ENCODE measurements at regions not wholly inside any gene's neighbourhood (a gene's known extent, or its start where the extent isn't known, plus 50 kb on each side); places are given as distances from the start of the nearest gene placed in this dataset.

GRCh38 chr22:48336339-48337060 is 1491.2 kb downstream of the BRD1 start:
- TF ChIP-seq CTCF (IDR thresholded peaks at IDR 0.05) (no peak), EZH2 (IDR thresholded peaks at IDR 0.05; ENCODE audit: borderline replicate concordance, insufficient read depth, low read depth, low read length, poor library complexity, severe bottlenecking) (no peak)
